ENCODE measurements at regions not wholly inside any gene's neighbourhood (a gene's known extent, or its start where the extent isn't known, plus 50 kb on each side); places are given as distances from the start of the nearest gene placed in this dataset.

GRCh38 chr1:217088521-217089284 is 365.5 kb upstream of the ESRRG start (continued):
- TF ChIP-seq MXD1 (CRISPR knock-in tag; IDR thresholded peaks at IDR 0.05; ENCODE audit: borderline replicate concordance, poor library complexity, severe bottlenecking) (no peak), RBM39 (optimal IDR thresholded peaks at IDR 0.05; ENCODE audit: low read depth, low read length) (no peak), ARID1B (IDR thresholded peaks at IDR 0.05) (no peak), GTF2A2 (tag; IDR thresholded peaks at IDR 0.05) (no peak)

GRCh38 chr1:217088011-217088410 is 364.8 kb upstream of the ESRRG start:
- Histone ChIP-seq H4K20me1 (replicated peaks; ENCODE audit: control insufficient read depth, insufficient read depth, low read length) (no peaks in the 10 kb centered on the region), H3K4me2 (ENCODE audit: insufficient read depth, low read length) (no peak overlapping the region), H3K9me1 (ENCODE audit: control insufficient read depth, insufficient read depth, low read length) (no peaks in the 10 kb centered on the region), H3K4me1 (replicated peaks in 1 of 2; ENCODE audit: control insufficient read depth in 2 of 2, insufficient read depth in 2 of 2, low read length in 2 of 2) (no peaks in the 10 kb centered on the region), H3K9me3 (replicated peaks; ENCODE audit: control insufficient read depth, insufficient read depth, low read depth, low read length) (no peaks in the 10 kb centered on the region), H3K36me3 (ENCODE audit: control insufficient read depth, insufficient read depth, low read length) (no peaks in the 10 kb centered on the region), H3K4me3 (no peak overlapping the region), H3K27ac (ENCODE audit: extremely low read depth, low read depth, low read length) (no peak overlapping the region), H2AFZ (ENCODE audit: low read depth, low read length) (no peak overlapping the region), H3K79me2 (ENCODE audit: control insufficient read depth, insufficient read depth, low read length) (no peaks in the 10 kb centered on the region), H3K9ac (ENCODE audit: insufficient read depth in 1 of 2, low read depth in 2 of 2, low read length in 2 of 2) (no peak overlapping the region), H3K27me3 (ENCODE audit: control insufficient read depth in 2 of 2, insufficient read depth in 2 of 2, low read length in 2 of 2) (no peaks in the 10 kb centered on the region)
- ChIA-PET POLR2A (no interaction called here), CTCF (ENCODE audit: low intra/inter-chr PET ratio) (no interaction called here)
- no peak for ATAC-seq
- BruUV-seq (replicated peaks): no TSS peak
- TF ChIP-seq HOMEZ (CRISPR knock-in tag; IDR thresholded peaks at IDR 0.05) (no peak), ZNF277 (CRISPR knock-in tag; IDR thresholded peaks at IDR 0.05; ENCODE audit: borderline replicate concordance) (no peak), ELF1 (tag; IDR thresholded peaks at IDR 0.05) (no peak)
- DNase-seq (ENCODE audit: extremely low read depth in 1 of 4, low spot score in 3 of 4): no peak
- in situ Hi-C loops (cut with MboI): no loop called here
- no peak for FAIRE-seq
- WGBS (ENCODE audit: insufficient coverage, low coverage, missing lambda C conversion rate): 2% methylated on average over 3 of the region's 3 CpGs
- intact Hi-C loops (cut with micrococcal nuclease): no loop called here
